Activated CD4-positive, alpha-beta T cell treated with anti-CD3 and anti-CD28 coated beads, Interleukin-2, amount 50 U/mL, for 24 hours (primary cell): ENCODE measurements at regions not wholly inside any gene's neighbourhood (a gene's known extent, or its start where the extent isn't known, plus 50 kb on each side); places are given as distances from the start of the nearest gene placed in this dataset.
"Not testable (repeated sequence)": the region's sequence is repeated elsewhere in the genome, so short reads cannot be mapped to it uniquely, and the experiment has no call there.

Experiments used
- DNase-seq, 2 donors: peaks; one replicate each; pipeline ENCODE4 v3.0.0-alpha.2; 2020; ENCODE audit warnings: low read depth in 1 of 2, low spot score in 1 of 2

DNA sequence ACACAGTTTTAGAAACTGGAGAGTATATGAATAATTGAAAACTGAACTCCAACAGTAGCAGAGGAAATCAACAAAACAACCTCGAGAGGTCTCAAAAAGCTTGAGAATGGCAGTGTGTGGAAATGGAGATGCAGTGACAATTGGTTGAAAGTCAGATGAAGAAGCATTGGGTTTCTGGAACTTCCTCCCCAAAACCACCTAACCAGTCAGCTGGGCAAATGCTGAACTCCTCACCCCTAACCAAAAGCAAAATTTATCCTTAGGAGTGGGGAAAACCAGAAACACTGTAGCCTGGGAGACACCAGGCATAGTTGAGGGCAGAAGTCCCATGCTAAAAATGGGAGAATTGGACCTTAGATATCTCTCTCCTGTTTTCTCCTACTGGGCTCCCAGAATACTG lies 109.9 kb downstream of the TANC2 start:
- no peak for DNase-seq

- no peak for DNase-seq
These were observed 112.7 kb downstream of the TANC2 start for GRCh38 chr17:63078707-63079106.

GRCh38 chr17:63082273-63082861 lies 116.3 kb downstream of the TANC2 start:
- no peak for DNase-seq

DNA sequence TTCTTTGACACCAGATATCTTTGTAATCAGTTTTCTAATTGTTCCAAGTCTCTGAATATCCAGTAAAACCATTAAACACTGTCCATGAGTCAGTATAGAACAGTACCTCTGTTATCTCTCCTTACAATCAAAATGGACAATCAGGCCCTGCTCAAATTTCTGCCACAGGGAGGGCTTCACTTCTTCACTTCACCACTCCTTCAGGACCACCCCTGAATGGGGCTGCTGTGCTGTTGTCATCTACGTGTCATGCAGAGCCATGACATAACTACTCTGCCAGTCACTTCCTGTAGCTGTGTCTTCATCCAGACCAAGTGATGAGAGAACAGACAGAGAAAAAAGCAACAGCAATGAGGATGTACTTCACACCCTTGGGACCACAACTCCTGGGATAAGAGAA lies 116.9 kb downstream of the TANC2 start:
- no peak for DNase-seq

- no peak for DNase-seq
These were observed 120.6 kb downstream of the TANC2 start for GRCh38 chr17:63086483-63087185.

GRCh38 chr17:63090358-63091114 lies 124.5 kb downstream of the TANC2 start:
- not testable (repeated sequence) for DNase-seq

- DNase-seq, result not testable (repeated sequence)
These were observed 125.9 kb downstream of the TANC2 start for GRCh38 chr17:63091909-63092308.

- DNase-seq, result no peak
These were observed 128.6 kb downstream of the TANC2 start for GRCh38 chr17:63094631-63095030.

DNA sequence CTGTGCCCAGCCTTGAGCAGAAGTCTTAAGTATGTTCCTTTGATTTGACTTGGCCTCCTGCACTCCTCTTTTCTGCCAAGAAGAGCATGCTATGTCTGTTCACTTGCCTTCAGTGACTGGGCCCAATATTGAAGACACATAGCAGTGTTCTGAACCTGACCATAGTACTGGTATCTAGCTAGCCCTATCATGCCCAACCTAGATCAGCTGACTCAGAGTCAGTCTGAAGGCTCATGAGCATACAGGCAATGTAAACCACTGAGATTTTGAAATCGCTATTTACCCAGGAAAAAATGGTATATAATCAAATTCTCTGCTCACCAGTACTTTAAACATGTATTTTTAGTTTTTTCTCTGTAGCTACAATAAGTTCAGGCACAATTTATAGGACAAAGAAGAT lies 129.4 kb downstream of the TANC2 start:
- no peak for DNase-seq

DNA sequence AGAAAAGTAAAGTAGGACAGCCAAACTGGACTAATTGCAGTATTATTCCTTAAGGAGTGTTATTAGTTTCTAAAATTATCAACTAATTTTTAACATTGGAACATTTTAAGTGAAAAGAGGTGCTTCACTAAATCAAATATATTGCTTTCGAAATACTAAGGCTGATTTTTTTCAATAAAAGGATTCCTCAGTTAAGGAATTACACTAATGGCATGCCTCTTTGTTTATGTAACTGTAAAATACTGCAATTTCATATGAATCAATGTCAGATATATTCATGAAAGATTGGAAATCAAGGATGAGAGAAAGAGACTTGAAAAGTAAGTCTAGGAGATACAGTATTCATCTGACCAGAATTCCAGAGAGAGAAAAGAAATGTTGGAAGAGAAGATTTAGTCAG lies 129.8 kb downstream of the TANC2 start:
- no peak for DNase-seq

GRCh38 chr17:63096426-63096825 lies 130.4 kb downstream of the TANC2 start:
- no peak for DNase-seq

DNA sequence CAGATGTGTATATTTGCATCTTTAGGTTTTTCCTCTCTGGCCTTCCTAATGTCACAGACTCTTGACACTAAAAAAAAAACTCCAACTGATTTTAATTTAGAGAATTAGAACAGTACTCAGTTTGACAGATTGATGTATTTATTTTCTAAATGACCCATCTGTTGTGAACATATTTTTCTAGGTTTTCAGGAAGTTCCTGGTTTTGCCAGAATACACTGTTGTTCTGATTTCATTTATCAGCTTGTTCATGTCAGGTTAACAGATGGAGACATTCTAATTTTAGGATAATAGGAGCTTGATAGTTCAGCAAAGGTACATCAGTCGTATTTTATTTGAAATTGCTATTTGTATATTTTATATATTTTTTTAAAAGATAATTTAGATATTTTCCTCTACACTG lies 133.4 kb downstream of the TANC2 start:
- no peak for DNase-seq

- no peak for DNase-seq
These were observed 136.0 kb downstream of the TANC2 start for GRCh38 chr17:63102034-63102433.

DNA sequence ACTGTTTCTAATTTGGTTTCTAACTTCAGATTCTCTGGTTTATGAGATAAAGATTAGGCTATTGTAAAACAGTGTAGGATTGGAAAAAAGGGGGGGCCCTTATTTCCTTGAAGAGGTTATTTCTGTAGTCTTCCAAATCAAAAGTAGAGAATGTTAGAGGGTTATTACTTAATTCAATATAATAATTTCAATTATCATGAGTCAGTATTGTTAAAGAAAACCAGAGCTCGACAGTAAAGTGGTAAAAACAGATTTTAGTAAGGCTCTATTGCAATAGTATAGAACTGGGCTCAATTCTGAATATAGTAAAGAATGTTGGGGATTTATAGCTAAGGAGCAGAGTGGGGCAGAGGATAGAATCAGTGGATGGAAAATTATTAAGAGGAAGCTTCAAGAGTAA lies 140.0 kb downstream of the TANC2 start:
- DNase-seq, result no peak

GRCh38 chr17:63109661-63110060 lies 143.6 kb downstream of the TANC2 start:
- no peak for DNase-seq

GRCh38 chr17:63113167-63113566 lies 147.1 kb downstream of the TANC2 start:
- no peak for DNase-seq

DNA sequence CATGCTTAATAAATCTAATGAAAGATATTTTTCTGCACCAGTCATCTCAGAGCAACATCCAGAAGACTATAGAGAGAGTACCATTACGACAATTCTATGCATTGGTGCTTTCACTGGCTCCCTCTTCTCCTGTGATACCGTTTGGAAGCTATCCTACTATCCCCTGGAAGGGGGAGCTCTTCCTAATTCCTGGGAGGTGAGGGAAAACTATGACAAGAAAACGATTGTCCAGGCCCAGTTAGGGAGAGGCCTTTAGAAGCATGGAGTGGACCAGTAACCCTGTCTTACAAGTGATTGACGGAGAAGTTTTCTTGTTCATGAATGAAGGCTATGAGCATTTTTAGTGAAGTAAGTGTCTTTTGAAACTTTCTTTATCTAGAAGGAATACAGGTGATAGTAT lies 150.2 kb downstream of the TANC2 start:
- no peak for DNase-seq

DNA sequence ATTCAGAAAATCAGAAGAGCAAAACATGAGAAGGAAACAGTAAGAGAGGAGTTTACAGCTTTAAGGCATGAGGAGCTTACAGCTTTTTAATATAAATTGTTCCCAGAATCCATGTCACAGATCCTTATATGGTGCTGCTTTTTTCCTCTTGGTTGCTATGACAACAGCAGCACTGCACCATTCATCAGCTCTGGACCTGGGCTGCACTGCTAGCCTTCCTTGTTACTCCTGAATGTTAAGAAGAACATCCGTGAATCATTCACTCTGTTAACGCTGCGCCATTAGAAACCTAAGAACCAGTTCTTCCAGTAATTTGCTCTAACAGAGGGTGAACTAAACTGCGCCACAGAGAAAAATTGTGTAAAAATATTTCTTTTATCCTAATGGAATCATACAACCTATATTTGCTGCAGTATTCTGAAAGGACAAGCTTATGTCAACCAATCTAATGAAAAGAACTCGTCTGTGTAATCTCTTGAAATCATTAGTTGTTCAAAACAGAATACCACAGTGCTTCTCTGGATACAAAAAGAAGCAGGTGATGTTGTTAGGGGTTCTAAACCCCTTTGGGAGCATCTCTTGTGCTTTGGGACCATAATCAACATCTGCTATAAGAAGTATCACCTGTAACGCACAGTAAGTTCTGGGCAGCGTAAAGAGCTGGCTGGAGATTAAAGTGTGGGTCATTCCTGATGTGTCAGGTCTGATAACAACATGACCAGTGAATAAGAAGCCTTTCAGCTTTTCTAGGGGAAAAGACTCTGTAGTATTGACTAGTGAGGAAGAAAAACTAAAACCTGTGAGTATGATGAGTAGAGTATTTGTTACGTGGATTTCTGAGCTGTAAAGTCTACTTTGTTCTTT lies 151.2 kb downstream of the TANC2 start:
- DNase-seq, result no peak

GRCh38 chr17:63120406-63120805 lies 154.4 kb downstream of the TANC2 start:
- DNase-seq, result no peak

DNA sequence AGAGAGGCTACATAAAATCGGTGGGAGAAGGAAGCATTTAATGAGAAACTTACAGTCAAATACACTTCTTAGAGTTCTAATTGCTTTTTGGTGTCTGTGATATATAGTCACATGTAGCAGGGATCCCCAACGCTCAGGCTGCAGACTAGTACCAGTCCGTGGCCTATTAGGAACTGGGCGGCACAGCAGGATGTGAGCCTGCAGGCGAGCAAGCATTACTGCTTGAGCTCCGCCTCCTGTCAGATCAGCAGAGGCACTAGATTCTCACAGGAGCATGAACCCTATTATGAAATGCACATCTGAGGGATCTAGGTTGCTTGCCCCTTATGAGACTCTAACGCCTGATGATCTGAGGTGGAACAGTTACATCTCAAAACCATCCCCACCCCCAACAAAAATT lies 158.5 kb downstream of the TANC2 start:
- no peak for DNase-seq

DNA sequence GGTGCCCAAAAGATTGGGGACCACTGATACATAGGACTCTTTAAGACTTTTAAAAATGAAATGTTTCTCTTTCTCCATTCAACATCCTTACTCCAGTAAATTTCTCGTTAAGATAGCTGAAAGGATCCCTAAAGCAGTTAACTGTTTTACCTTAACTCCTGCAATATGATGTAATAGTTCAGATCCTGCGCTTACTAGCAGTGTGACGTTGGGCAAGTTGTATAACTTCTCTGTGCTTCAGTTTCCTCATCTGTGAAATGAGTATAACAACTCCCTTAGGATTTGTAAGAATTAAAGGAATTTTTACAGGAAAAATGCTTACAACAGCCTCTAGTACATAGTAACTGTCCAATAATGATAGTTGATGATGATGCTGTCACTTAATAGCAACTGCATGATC lies 158.9 kb downstream of the TANC2 start:
- no peak for DNase-seq
